Ascending aorta (tissue), 2 donors: ENCODE measurements at regions not wholly inside any gene's neighbourhood (a gene's known extent, or its start where the extent isn't known, plus 50 kb on each side); places are given as distances from the start of the nearest gene placed in this dataset.
"Not testable (repeated sequence)": the region's sequence is repeated elsewhere in the genome, so short reads cannot be mapped to it uniquely, and the experiment has no call there.

Experiments used
- DNase-seq, 2 donors: peaks; one replicate each; pipeline ENCODE4 v3.0.0-alpha.2; 2019; ENCODE audit warnings: low spot score in 2 of 2
- H3K27ac ChIP-seq, 2 donors: fragments of 200-600 bp; sonication (generic); one replicate each; pipeline ENCODE4 v1.5.1; 2016 to 2017; ENCODE audit warnings: mild to moderate bottlenecking in 1 of 2
- H3K27me3 ChIP-seq: fragments of 200-600 bp; sonication (generic); one replicate; pipeline ENCODE4 v1.5.1; 2017
- H3K36me3 ChIP-seq, 2 donors: fragments of 200-600 bp; sonication (generic); one replicate each; pipeline ENCODE4 v1.5.1; 2016
- H3K4me1 ChIP-seq, 2 donors: fragments of 200-600 bp; sonication (generic); one replicate each; pipeline ENCODE4 v1.5.1; 2016 to 2017; ENCODE audit warnings: mild to moderate bottlenecking in 1 of 2
- H3K4me3 ChIP-seq, 2 donors: fragments of 200-600 bp; sonication (generic); one replicate each; pipeline ENCODE4 v1.5.1; 2016 to 2017; ENCODE audit warnings: mild to moderate bottlenecking in 1 of 2
- H3K9me3 ChIP-seq, 2 donors: fragments of 200-600 bp; sonication (generic); one replicate each; pipeline ENCODE4 v1.5.1; 2016
- CTCF ChIP-seq, 3 experiments: fragments of 200-600 bp in 2 of 3; fragments of 450-650 bp in 1 of 3; sonication (generic) in 2 of 3; IDR thresholded peaks; one replicate each; pipeline ENCODE4 v1.5.1; 2016 to 2019; ENCODE audit warnings: antibody characterized with exemption in 3 of 3, mild to moderate bottlenecking in 1 of 3, moderate library complexity in 1 of 3
- intact Hi-C: fragments of 100-400 bp; cut with DNase I; formaldehyde crosslinking; loops from one replicate; pipeline ENCODE4 v1.15.1; 2023

DNA sequence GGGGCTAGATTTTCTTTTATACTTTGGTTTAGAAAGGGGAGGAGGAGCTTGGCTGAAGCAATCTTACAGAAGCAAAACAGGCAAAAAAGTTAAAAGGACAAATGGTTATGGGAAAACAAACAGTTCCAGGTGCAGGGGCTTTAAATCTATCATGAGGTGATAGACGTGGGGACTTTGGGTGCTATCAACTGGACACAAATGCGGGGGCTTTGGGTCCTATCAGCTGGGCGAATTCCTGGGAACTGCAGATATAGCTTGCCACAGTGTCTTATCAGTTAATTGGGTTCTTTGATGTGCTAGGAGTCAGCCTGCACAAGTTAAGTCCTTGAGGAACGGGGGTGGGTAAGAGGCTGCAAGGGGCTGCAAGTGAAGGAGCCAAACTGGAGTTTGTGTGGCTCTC is 260.6 kb downstream of the TUBA3C start:
- Histone ChIP-seq H3K9me3 (no peaks in the 10 kb centered on the region), H3K27ac (no peak overlapping the region), H3K27me3 (no peaks in the 10 kb centered on the region), H3K4me1 (no peaks in the 10 kb centered on the region), H3K36me3 (no peaks in the 10 kb centered on the region), H3K4me3 (no peak overlapping the region)
- intact Hi-C loops = no loop called here
- DNase-seq = no peak
- TF ChIP-seq CTCF (IDR thresholded peaks at IDR 0.05) = no peak

DNA sequence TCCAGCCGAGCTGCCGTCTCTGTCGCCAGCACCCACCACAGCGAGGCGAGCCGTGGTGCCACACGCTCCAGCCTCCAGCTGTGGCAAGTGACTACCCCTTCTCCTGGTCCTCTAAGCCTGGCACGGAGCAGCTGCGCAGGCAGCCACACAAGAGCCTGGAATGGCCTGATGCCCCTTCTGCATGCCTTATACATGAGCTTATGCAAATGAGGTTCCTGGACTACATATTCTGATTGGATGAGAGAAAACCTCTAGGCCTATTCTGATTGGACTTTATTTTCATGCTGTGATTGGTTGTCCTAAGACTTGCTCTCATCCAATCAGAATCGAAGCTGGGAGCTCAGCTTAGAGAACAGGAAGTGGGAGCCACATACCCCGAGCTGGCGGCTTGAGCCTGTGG is 276.5 kb downstream of the TUBA3C start:
- H3K9me3 ChIP-seq, intact Hi-C loops, H3K4me3 ChIP-seq, H3K27me3 ChIP-seq, H3K4me1 ChIP-seq, H3K27ac ChIP-seq, H3K36me3 ChIP-seq, DNase-seq: not testable (repeated sequence)

DNA sequence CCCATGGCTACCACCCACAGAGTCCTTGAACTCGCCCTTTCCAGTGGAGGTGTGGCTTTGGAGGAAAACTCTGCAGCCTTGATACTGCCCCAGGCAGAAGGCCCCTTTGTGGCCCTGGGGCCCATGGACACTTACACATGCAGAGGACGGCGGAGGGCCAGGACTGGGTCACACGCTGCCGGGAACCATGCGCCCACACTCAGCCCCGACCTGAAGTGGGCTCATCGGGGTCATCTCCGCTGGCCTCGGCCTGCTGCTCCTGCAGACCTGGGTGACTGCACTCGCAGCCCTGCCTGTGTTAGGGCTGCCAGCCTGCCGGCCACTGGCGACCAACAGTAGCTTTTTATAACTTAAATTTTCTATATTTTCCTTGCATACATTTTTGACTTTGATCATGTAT is 286.2 kb downstream of the TUBA3C start:
- H3K36me3 ChIP-seq, H3K27me3 ChIP-seq, H3K27ac ChIP-seq, H3K9me3 ChIP-seq, H3K4me3 ChIP-seq, H3K4me1 ChIP-seq, intact Hi-C loops, DNase-seq: not testable (repeated sequence)

DNA sequence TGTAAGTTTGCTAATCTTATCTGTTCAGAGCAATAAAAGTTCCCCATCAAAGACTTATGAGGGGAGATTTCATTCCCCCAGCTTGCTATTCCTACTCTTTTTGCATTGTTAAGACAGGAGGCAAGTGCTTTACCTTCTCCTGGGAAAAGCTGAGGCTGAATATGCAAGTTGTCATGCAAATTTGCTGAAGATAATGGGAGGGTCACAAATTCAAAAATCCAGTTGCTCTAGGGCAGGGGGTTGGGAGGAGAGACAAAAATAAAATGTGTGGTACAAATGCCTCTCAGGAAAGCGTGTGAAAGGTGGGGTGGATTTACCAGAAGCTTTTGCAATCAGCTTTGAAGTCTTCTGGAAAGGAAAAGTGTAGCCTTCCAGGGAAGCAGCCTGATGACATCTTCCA is 290.4 kb downstream of the TUBA3C start:
- intact Hi-C loops, H3K4me1 ChIP-seq, H3K4me3 ChIP-seq, H3K36me3 ChIP-seq, H3K27ac ChIP-seq, DNase-seq, H3K27me3 ChIP-seq, H3K9me3 ChIP-seq: not testable (repeated sequence)

- DNase-seq, H3K9me3 ChIP-seq, H3K27ac ChIP-seq, intact Hi-C loops, H3K36me3 ChIP-seq, H3K27me3 ChIP-seq, H3K4me3 ChIP-seq, H3K4me1 ChIP-seq: not testable (repeated sequence)
These were observed 306.5 kb downstream of the TUBA3C start for GRCh38 chr13:18874875-18875789.

DNA sequence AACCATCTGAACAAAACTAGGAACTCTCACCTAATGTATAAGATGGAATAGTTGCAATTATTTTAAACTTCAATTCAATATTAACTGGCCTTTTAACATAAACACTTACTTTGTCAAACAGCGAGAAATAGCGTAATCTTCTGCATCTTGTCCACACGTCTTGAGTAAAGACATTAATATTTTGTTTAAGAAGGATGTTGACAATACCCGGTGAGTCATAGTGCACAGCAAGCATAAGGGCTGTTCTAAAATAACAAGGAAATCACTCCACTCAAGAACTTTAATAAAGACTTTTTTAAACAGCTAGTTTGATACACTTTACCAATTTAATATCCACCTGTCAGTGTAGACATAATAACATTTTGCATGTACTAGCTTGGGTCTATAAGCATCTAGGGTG is 311.1 kb downstream of the TUBA3C start:
- H3K9me3 ChIP-seq, H3K27ac ChIP-seq, H3K36me3 ChIP-seq, intact Hi-C loops, H3K4me1 ChIP-seq, DNase-seq, H3K4me3 ChIP-seq, H3K27me3 ChIP-seq: not testable (repeated sequence)

DNA sequence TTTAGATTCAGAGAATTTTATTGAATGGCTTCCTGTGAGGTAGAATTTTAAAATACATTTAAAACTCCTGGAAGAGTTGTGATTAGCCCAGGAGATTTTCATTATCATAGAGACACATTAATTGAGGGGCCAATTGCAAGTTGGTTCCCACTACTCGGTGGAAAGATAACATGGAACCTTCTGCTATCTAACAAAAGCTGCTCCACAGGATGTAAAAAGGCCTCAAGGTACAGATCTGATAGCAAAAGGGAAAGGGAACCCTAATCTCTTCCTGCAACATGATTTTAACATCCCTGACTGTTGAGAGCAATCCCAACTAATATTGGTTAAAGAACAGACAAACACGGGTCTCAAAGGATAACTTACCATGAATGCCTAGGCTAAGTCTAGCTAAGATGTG is 312.3 kb downstream of the TUBA3C start:
- H3K9me3 ChIP-seq, H3K27me3 ChIP-seq, H3K36me3 ChIP-seq, intact Hi-C loops, H3K4me1 ChIP-seq, H3K27ac ChIP-seq, H3K4me3 ChIP-seq, DNase-seq: not testable (repeated sequence)

DNA sequence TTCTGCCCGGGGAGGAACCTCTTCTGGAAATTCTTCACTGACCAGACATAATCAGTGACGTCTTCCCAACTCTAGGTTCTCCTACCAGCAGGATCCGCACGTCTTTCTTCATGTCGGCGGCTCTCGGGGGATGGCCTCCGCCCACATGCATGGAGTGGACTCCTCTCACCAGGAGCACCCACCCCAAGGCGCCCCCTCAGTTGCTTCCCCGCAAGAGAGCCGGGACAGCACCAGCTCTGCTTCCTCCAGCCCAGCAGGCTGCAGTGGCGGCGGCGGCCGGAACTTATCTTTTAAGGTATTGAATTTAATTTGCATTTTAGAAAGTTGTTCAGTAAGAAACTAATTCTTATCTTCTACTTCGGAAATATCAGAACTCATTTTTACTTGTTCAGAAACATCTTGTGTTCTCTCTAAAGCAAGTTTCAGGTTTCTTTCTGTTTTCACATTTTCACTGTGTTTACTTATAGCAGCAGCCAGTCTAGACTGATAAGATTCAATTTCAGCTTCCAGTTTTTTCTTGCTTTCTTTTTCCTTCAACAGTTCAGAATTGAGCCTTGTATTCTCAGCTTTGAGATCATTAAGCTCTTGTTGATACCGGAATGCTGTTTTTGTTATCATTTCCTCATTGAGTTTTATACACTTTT is 343.5 kb downstream of the TUBA3C start:
- DNase-seq, intact Hi-C loops: not testable (repeated sequence)

DNA sequence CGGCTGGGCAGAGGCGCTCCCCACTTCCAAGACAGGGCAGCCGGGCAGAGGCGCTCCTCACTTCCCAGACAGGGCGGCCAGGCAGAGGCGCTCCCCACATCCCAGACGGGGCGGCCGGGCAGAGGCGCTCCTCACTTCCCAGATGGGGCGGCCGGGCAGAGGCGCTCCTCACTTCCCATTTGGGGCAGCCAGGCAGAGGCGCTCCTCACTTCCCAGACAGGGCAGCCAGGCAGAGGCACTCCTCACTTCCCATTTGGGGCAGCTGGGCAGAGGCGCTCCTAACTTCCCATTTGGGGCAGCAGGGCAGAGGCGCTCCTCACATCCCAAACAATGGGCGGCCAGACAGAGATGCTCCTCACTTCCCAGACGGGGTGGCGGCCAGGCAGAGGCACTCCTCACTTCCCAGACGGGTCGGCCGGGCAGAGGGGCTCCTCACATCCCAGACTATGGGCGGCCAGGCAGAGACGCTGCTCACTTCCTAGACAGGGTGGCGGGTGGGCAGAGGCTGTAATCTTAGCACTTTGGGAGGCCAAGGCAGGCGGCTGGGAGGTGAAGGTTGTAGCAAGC is 344.4 kb downstream of the TUBA3C start:
- H3K9me3 ChIP-seq, intact Hi-C loops, H3K4me3 ChIP-seq, DNase-seq, H3K36me3 ChIP-seq, H3K27ac ChIP-seq, H3K27me3 ChIP-seq, H3K4me1 ChIP-seq: not testable (repeated sequence)

More for the DNA sequence above, 343.5 kb downstream of the TUBA3C start:
- H3K9me3 ChIP-seq, H3K4me3 ChIP-seq, H3K27ac ChIP-seq, H3K4me1 ChIP-seq, H3K36me3 ChIP-seq, H3K27me3 ChIP-seq: not testable (repeated sequence)

DNA sequence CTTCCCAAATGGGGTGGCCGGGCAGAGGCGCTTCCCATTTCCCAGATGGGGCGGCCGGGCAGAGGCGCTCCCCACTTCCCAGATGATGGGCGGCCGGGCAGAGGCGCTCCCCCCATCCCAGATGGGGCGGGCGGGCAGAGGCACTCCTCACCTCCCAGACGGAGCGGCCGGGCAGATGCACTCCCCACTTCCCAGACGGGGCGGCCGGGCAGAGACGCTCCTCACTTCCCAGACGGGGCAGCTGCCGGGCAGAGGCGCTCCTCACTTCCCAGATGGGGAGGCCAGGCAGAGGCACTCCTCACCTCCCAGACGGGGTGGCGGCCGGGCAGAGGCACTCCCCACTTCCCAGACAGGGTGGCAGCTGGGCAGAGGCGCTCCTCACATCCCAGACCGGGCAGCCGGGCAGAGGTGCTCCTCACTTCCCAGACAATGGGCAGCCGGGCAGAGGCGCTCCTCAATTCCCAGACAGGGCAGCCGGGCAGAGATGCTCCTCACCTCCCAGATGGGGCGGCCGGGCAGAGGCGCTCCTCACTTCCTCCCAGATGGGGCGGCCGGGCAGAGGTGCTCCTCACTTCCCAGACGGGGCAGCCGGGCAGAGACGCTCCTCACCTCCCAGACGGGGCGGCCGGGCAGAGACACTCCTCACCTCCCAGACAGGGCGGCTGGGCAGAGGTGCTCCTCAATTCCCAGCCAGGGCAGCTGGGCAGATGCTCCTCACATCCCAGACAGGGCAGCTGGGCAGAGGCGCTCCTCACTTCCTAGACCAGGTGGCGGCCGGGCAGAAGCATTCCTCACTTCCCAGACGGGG is 345.0 kb downstream of the TUBA3C start:
- H3K27me3 ChIP-seq, H3K4me3 ChIP-seq, H3K27ac ChIP-seq, DNase-seq, H3K4me1 ChIP-seq, H3K36me3 ChIP-seq, H3K9me3 ChIP-seq, intact Hi-C loops: not testable (repeated sequence)

DNA sequence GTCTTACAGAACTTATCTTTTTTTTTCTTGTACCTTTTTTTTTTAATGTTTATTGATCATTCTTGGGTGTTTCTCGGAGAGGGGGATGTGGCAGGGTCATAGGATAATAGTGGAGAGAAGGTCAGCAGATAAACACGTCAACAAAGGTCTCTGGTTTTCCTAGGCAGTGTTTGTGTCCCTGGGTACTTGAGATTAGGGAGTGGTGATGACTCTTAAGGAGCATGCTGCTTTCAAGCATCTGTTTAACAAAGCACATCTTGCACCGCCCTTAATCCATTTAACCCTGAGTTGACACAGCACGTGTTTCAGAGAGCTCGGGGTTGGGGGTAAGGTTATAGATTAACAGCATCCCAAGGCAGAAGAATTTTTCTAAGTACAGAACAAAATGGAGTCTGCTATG is 345.9 kb downstream of the TUBA3C start:
- H3K27ac ChIP-seq, H3K27me3 ChIP-seq, intact Hi-C loops, H3K4me1 ChIP-seq, H3K9me3 ChIP-seq, H3K36me3 ChIP-seq, DNase-seq, H3K4me3 ChIP-seq: not testable (repeated sequence)

DNA sequence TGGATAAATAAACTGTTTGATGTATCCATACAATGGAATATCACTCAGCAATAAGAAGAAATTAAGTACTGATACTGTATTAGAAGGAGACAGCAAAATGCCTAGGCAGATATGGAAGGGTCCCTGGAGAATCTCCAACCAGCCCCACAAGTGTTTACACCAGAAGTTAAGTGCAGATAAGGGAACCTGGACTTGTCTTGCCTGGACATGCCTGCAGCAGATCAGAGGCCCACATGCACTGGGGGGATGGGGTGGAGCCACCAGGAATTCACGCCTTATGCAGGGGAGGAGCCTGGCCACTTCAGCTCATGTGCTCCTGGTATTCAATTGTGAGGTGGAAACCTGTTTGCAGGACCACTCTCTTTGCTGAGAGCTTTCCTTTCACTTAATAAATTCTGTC is 356.9 kb downstream of the TUBA3C start:
- intact Hi-C loops, H3K36me3 ChIP-seq, DNase-seq, H3K4me3 ChIP-seq, H3K4me1 ChIP-seq, H3K9me3 ChIP-seq, H3K27ac ChIP-seq, H3K27me3 ChIP-seq: not testable (repeated sequence)
